Neural cell (in vitro differentiated cells): ENCODE measurements at regions not wholly inside any gene's neighbourhood (a gene's known extent, or its start where the extent isn't known, plus 50 kb on each side); places are given as distances from the start of the nearest gene placed in this dataset.

ENCODE experiments used
- H2AFZ ChIP-seq: fragments of 200-600, 300-800 bp; sonication (generic), shearing (Covaris generic); 2 replicates; pipeline ENCODE4 v1.6.0; 2014; ENCODE audit warnings: low read depth, mild to moderate bottlenecking, antibody characterized with exemption, low read length, moderate library complexity
- H3F3A ChIP-seq: fragments of 200-600 bp; shearing (Covaris generic); 2 replicates; pipeline ENCODE4 v1.6.1; 2016; ENCODE audit warnings: mild to moderate bottlenecking, moderate library complexity, mixed read lengths, antibody characterized with exemption, low read length; ENCODE audit not compliant: insufficient read depth, poor library complexity, severe bottlenecking
- H3K27ac ChIP-seq: fragments of 200-600, 300-800 bp; sonication (generic), shearing (Covaris generic); 2 replicates; pipeline ENCODE4 v1.5.1; 2014; ENCODE audit warnings: mild to moderate bottlenecking, low read length, moderate library complexity
- H3K27me3 ChIP-seq: fragments of 300-800, 200-600 bp; sonication (generic), shearing (Covaris generic); 2 replicates; pipeline ENCODE4 v1.6.0; 2014; ENCODE audit warnings: mild to moderate bottlenecking, low read depth, low read length, moderate library complexity; ENCODE audit not compliant: insufficient read depth
- H3K36me3 ChIP-seq: fragments of 300-800, 200-600 bp; sonication (generic), shearing (Covaris generic); 2 replicates; pipeline ENCODE4 v1.5.1; 2014; ENCODE audit warnings: mild to moderate bottlenecking, antibody characterized with exemption, low read length, moderate library complexity; ENCODE audit not compliant: insufficient read depth
- H3K4me2 ChIP-seq: fragments of 300-800, 200-600 bp; sonication (generic), shearing (Covaris generic); 2 replicates; pipeline ENCODE4 v1.6.0; 2014; ENCODE audit warnings: mild to moderate bottlenecking, low read length
- H3K4me3 ChIP-seq: fragments of 300-800, 200-600 bp; sonication (generic), shearing (Covaris generic); 2 replicates; pipeline ENCODE4 v1.5.1; 2014; ENCODE audit warnings: mild to moderate bottlenecking, low read length, moderate library complexity
- H3K79me2 ChIP-seq: fragments of 200-600 bp; shearing (Covaris generic); replicated peaks from 2 replicates; pipeline ENCODE4 v1.6.0; 2014; ENCODE audit warnings: mild to moderate bottlenecking, low read length, moderate library complexity; ENCODE audit not compliant: insufficient read depth
- H3K9ac ChIP-seq: fragments of 300-800, 200-600 bp; sonication (generic), shearing (Covaris generic); 2 replicates; pipeline ENCODE4 v1.6.1; 2016; ENCODE audit warnings: mild to moderate bottlenecking, low read length, mixed read lengths
- H3K9me2 ChIP-seq: fragments of 200-600 bp; shearing (Covaris generic); 2 replicates; pipeline ENCODE4 v1.6.1; 2016; ENCODE audit warnings: mild to moderate bottlenecking, low read length, mixed read lengths; ENCODE audit not compliant: insufficient read depth
- H3K9me3 ChIP-seq: fragments of 200-600, 300-800 bp; sonication (generic), shearing (Covaris generic); 2 replicates; pipeline ENCODE4 v1.6.1; 2016; ENCODE audit warnings: mild to moderate bottlenecking, mixed run types, low read length, moderate library complexity, mixed read lengths
- H4K20me1 ChIP-seq: fragments of 200-600 bp; shearing (Covaris generic); 2 replicates; pipeline ENCODE4 v1.6.1; 2016; ENCODE audit warnings: mild to moderate bottlenecking, mixed run types; ENCODE audit not compliant: insufficient read depth
- CTCF ChIP-seq: fragments of 450-650 bp; IDR thresholded peaks from 2 replicates; pipeline ENCODE4 v1.5.1; 2014; ENCODE audit warnings: antibody characterized with exemption, mild to moderate bottlenecking, moderate library complexity; ENCODE audit not compliant: poor library complexity, severe bottlenecking
- EP300 ChIP-seq: fragments of 450-650 bp; conservative IDR thresholded peaks from 2 replicates; pipeline ENCODE4 v1.6.1; 2014; ENCODE audit warnings: antibody characterized with exemption, mild to moderate bottlenecking, moderate library complexity; ENCODE audit not compliant: poor library complexity, severe bottlenecking
- EZH2 ChIP-seq: fragments of 200-600, 300-800 bp; shearing (Covaris generic), sonication (generic); IDR thresholded peaks from 2 replicates; pipeline ENCODE4 v1.6.1; 2014; ENCODE audit warnings: antibody characterized with exemption, low read length, borderline replicate concordance, mild to moderate bottlenecking; ENCODE audit not compliant: insufficient read depth, poor library complexity, severe bottlenecking
- MXI1 ChIP-seq: fragments of 450-650 bp; conservative IDR thresholded peaks from 2 replicates; pipeline ENCODE4 v1.6.1; 2014; ENCODE audit warnings: antibody characterized with exemption, mild to moderate bottlenecking; ENCODE audit not compliant: poor library complexity, severe bottlenecking
- POLR2AphosphoS5 ChIP-seq: IDR thresholded peaks from 2 replicates; pipeline ENCODE4 v1.6.1; 2012
- RAD21 ChIP-seq: fragments of 450-650 bp; conservative IDR thresholded peaks from 2 replicates; pipeline ENCODE4 v1.6.1; 2014; ENCODE audit warnings: antibody characterized with exemption, mild to moderate bottlenecking, moderate library complexity
- REST ChIP-seq: IDR thresholded peaks from 2 replicates; pipeline ENCODE4 v1.6.1; 2012; ENCODE audit warnings: borderline replicate concordance
- SMC3 ChIP-seq: fragments of 450-650 bp; conservative IDR thresholded peaks from 2 replicates; pipeline ENCODE4 v1.6.1; 2014; ENCODE audit warnings: antibody characterized with exemption, mild to moderate bottlenecking, moderate library complexity; ENCODE audit not compliant: poor library complexity
- TAF1 ChIP-seq: IDR thresholded peaks from 2 replicates; pipeline ENCODE4 v1.6.1; 2012; ENCODE audit warnings: low read depth

- no peaks in the 10 kb centered on the region for H3K9me2 ChIP-seq
- no peaks in the 10 kb centered on the region for H3K27me3 ChIP-seq
- H3K9ac ChIP-seq = no peak overlapping the region
- H3K4me2 ChIP-seq = no peak overlapping the region
- H3K9me3 ChIP-seq = no peaks in the 10 kb centered on the region
- no peak overlapping the region for H3K4me3 ChIP-seq
- H3K27ac ChIP-seq = no peak overlapping the region
- no peak for TF ChIP-seq EZH2
- no peak for TF ChIP-seq RAD21
- no peak for TF ChIP-seq SMC3
- TF ChIP-seq REST = no peak
- no peak for TF ChIP-seq MXI1
- TF ChIP-seq POLR2AphosphoS5 = no peak
- TF ChIP-seq EP300 = no peak
- TF ChIP-seq TAF1 = no peak
- TF ChIP-seq CTCF = no peak
- H3K36me3 ChIP-seq = no peaks in the 10 kb centered on the region
- H2AFZ ChIP-seq = no peak overlapping the region
- H4K20me1 ChIP-seq = no peaks in the 10 kb centered on the region
- no peaks in the 10 kb centered on the region for H3F3A ChIP-seq
- no peaks in the 10 kb centered on the region for H3K79me2 ChIP-seq
Measured at GRCh38 chr11:134783234-134783633, 371.2 kb upstream of the B3GAT1 start.

DNA sequence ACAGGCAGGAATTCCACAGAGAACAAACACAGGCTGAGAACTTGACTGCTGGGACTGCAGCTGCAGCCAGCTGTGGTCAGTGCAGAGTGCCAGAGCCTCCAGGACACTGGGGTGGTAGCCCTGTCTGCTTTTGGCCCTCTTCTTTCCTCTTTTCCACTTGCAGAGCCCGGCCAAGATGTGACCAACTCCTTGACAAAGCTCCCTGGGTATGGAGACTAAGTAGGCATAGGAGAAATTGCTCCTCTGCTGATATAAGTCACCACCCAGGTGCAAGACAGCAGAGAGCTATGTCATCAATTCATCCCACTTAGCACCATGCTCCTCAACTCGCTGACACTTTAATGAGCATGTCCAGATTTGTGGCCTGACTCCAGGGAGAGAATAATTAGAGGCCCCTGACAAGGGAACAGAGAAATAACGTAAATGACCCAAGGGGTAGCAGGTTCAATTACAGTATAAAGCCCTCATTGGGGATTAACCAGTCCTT, 369.4 kb upstream of the B3GAT1 start:
- Histone ChIP-seq H3K9me3 (no peaks in the 10 kb centered on the region), H2AFZ (no peak overlapping the region), H3K27me3 (no peaks in the 10 kb centered on the region), H4K20me1 (no peaks in the 10 kb centered on the region), H3F3A (no peaks in the 10 kb centered on the region), H3K79me2 (no peaks in the 10 kb centered on the region), H3K4me3 (no peak overlapping the region), H3K9me2 (no peaks in the 10 kb centered on the region), H3K9ac (no peak overlapping the region), H3K36me3 (no peaks in the 10 kb centered on the region), H3K4me2 (no peak overlapping the region), H3K27ac (no peak overlapping the region)
- TF ChIP-seq SMC3 (no peak), RAD21 (no peak), EP300 (peak; percentile 36)
